ENCODE measurements at regions not wholly inside any gene's neighbourhood (a gene's known extent, or its start where the extent isn't known, plus 50 kb on each side); places are given as distances from the start of the nearest gene placed in this dataset.

- no peaks in the 10 kb centered on the region for H3K36me3 ChIP-seq (ENCODE audit: insufficient read depth, low read length)
- no peaks in the 10 kb centered on the region for H3K9me2 ChIP-seq (replicated peaks; ENCODE audit: insufficient read depth, low read length)
- peaks cover 7% of the 10 kb centered on the region for H4K20me1 ChIP-seq (ENCODE audit: insufficient read depth, low read depth, low read length)
- H3K79me2 ChIP-seq (ENCODE audit: low read length): no peaks in the 10 kb centered on the region
- no peaks in the 10 kb centered on the region for H3K27me3 ChIP-seq (ENCODE audit: low read length)
- H3K9ac ChIP-seq (ENCODE audit: low read length): no peak overlapping the region
- no peak overlapping the region for H3K27ac ChIP-seq (ENCODE audit: low read length)
- DNase-seq: no peak
- H2AFZ ChIP-seq (ENCODE audit: low read length): no peak overlapping the region
- H3K4me2 ChIP-seq (ENCODE audit: low read depth, low read length, poor library complexity, severe bottlenecking): no peak overlapping the region
- no peaks in the 10 kb centered on the region for H3K4me1 ChIP-seq (ENCODE audit: low read length)
- no peaks in the 10 kb centered on the region for H3K9me3 ChIP-seq (ENCODE audit: low read length)
- H3K4me3 ChIP-seq (ENCODE audit: low read length): no peak overlapping the region
Measured at GRCh38 chr10:111206521-111206920, 129.7 kb downstream of the ADRA2A start.

GRCh38 chr10:111207500-111207899, 130.7 kb downstream of the ADRA2A start:
- H3K9me3 ChIP-seq (ENCODE audit: low read length): no peaks in the 10 kb centered on the region
- H3K27ac ChIP-seq (ENCODE audit: low read length): no peak overlapping the region
- H3K9ac ChIP-seq (ENCODE audit: low read length): no peak overlapping the region
- H2AFZ ChIP-seq (ENCODE audit: low read length): no peak overlapping the region
- H3K4me1 ChIP-seq (ENCODE audit: low read length): no peaks in the 10 kb centered on the region
- H3K79me2 ChIP-seq (ENCODE audit: low read length): no peaks in the 10 kb centered on the region
- no peaks in the 10 kb centered on the region for H3K9me2 ChIP-seq (replicated peaks; ENCODE audit: insufficient read depth, low read length)
- no peaks in the 10 kb centered on the region for H3K27me3 ChIP-seq (ENCODE audit: low read length)
- H4K20me1 ChIP-seq (ENCODE audit: insufficient read depth, low read depth, low read length): peaks cover 7% of the 10 kb centered on the region
- H3K4me3 ChIP-seq (ENCODE audit: low read length): no peak overlapping the region
- DNase-seq: peak; percentile 76
- H3K4me2 ChIP-seq (ENCODE audit: low read depth, low read length, poor library complexity, severe bottlenecking): no peak overlapping the region
- no peaks in the 10 kb centered on the region for H3K36me3 ChIP-seq (ENCODE audit: insufficient read depth, low read length)

- no peaks in the 10 kb centered on the region for H3K9me2 ChIP-seq (replicated peaks; ENCODE audit: insufficient read depth, low read length)
- no peak overlapping the region for H2AFZ ChIP-seq (ENCODE audit: low read length)
- no peak overlapping the region for H3K4me2 ChIP-seq (ENCODE audit: low read depth, low read length, poor library complexity, severe bottlenecking)
- no peak overlapping the region for H3K9ac ChIP-seq (ENCODE audit: low read length)
- DNase-seq: no peak
- H3K9me3 ChIP-seq (ENCODE audit: low read length): no peaks in the 10 kb centered on the region
- peaks cover 7% of the 10 kb centered on the region for H4K20me1 ChIP-seq (ENCODE audit: insufficient read depth, low read depth, low read length)
- H3K79me2 ChIP-seq (ENCODE audit: low read length): no peaks in the 10 kb centered on the region
- H3K4me3 ChIP-seq (ENCODE audit: low read length): no peak overlapping the region
- H3K4me1 ChIP-seq (ENCODE audit: low read length): no peaks in the 10 kb centered on the region
- no peak overlapping the region for H3K27ac ChIP-seq (ENCODE audit: low read length)
- no peaks in the 10 kb centered on the region for H3K36me3 ChIP-seq (ENCODE audit: insufficient read depth, low read length)
- H3K27me3 ChIP-seq (ENCODE audit: low read length): no peaks in the 10 kb centered on the region
Measured at GRCh38 chr10:111208951-111209350, 132.1 kb downstream of the ADRA2A start.

GRCh38 chr10:111209692-111210091, 132.9 kb downstream of the ADRA2A start:
- Histone ChIP-seq H3K4me3 (ENCODE audit: low read length) (no peak overlapping the region), H3K9me2 (replicated peaks; ENCODE audit: insufficient read depth, low read length) (no peaks in the 10 kb centered on the region), H4K20me1 (ENCODE audit: insufficient read depth, low read depth, low read length) (peaks cover 7% of the 10 kb centered on the region), H3K36me3 (ENCODE audit: insufficient read depth, low read length) (no peaks in the 10 kb centered on the region), H3K27ac (ENCODE audit: low read length) (no peak overlapping the region), H3K9ac (ENCODE audit: low read length) (no peak overlapping the region), H3K9me3 (ENCODE audit: low read length) (no peaks in the 10 kb centered on the region), H3K4me2 (ENCODE audit: low read depth, low read length, poor library complexity, severe bottlenecking) (no peak overlapping the region), H3K79me2 (ENCODE audit: low read length) (no peaks in the 10 kb centered on the region), H3K4me1 (ENCODE audit: low read length) (no peaks in the 10 kb centered on the region), H3K27me3 (ENCODE audit: low read length) (no peaks in the 10 kb centered on the region), H2AFZ (ENCODE audit: low read length) (no peak overlapping the region)
- no peak for DNase-seq

GRCh38 chr10:111211241-111211640, 134.4 kb downstream of the ADRA2A start:
- H3K9me3 ChIP-seq (ENCODE audit: low read length): no peaks in the 10 kb centered on the region
- no peak overlapping the region for H2AFZ ChIP-seq (ENCODE audit: low read length)
- DNase-seq: no peak
- H4K20me1 ChIP-seq (ENCODE audit: insufficient read depth, low read depth, low read length): peaks cover 7% of the 10 kb centered on the region
- H3K9me2 ChIP-seq (replicated peaks; ENCODE audit: insufficient read depth, low read length): no peaks in the 10 kb centered on the region
- H3K9ac ChIP-seq (ENCODE audit: low read length): no peak overlapping the region
- no peaks in the 10 kb centered on the region for H3K4me1 ChIP-seq (ENCODE audit: low read length)
- H3K4me3 ChIP-seq (ENCODE audit: low read length): no peak overlapping the region
- H3K27me3 ChIP-seq (ENCODE audit: low read length): no peaks in the 10 kb centered on the region
- H3K4me2 ChIP-seq (ENCODE audit: low read depth, low read length, poor library complexity, severe bottlenecking): no peak overlapping the region
- H3K36me3 ChIP-seq (ENCODE audit: insufficient read depth, low read length): no peaks in the 10 kb centered on the region
- H3K27ac ChIP-seq (ENCODE audit: low read length): no peak overlapping the region
- no peaks in the 10 kb centered on the region for H3K79me2 ChIP-seq (ENCODE audit: low read length)

GRCh38 chr10:111211706-111212105, 134.9 kb downstream of the ADRA2A start:
- Histone ChIP-seq H3K4me2 (ENCODE audit: low read depth, low read length, poor library complexity, severe bottlenecking) (no peak overlapping the region), H4K20me1 (ENCODE audit: insufficient read depth, low read depth, low read length) (peaks cover 7% of the 10 kb centered on the region), H3K4me1 (ENCODE audit: low read length) (no peaks in the 10 kb centered on the region), H3K9me3 (ENCODE audit: low read length) (no peaks in the 10 kb centered on the region), H3K79me2 (ENCODE audit: low read length) (no peaks in the 10 kb centered on the region), H3K36me3 (ENCODE audit: insufficient read depth, low read length) (no peaks in the 10 kb centered on the region), H3K9me2 (replicated peaks; ENCODE audit: insufficient read depth, low read length) (no peaks in the 10 kb centered on the region), H3K4me3 (ENCODE audit: low read length) (no peak overlapping the region), H3K27me3 (ENCODE audit: low read length) (no peaks in the 10 kb centered on the region), H2AFZ (ENCODE audit: low read length) (no peak overlapping the region), H3K9ac (ENCODE audit: low read length) (no peak overlapping the region), H3K27ac (ENCODE audit: low read length) (no peak overlapping the region)
- no peak for DNase-seq

- DNase-seq: no peak
- Histone ChIP-seq H3K4me2 (ENCODE audit: low read depth, low read length, poor library complexity, severe bottlenecking) (no peak overlapping the region), H3K27me3 (ENCODE audit: low read length) (no peaks in the 10 kb centered on the region), H3K27ac (ENCODE audit: low read length) (no peak overlapping the region), H3K79me2 (ENCODE audit: low read length) (no peaks in the 10 kb centered on the region), H3K4me1 (ENCODE audit: low read length) (no peaks in the 10 kb centered on the region), H3K9me3 (ENCODE audit: low read length) (no peaks in the 10 kb centered on the region), H3K36me3 (ENCODE audit: insufficient read depth, low read length) (no peaks in the 10 kb centered on the region), H4K20me1 (ENCODE audit: insufficient read depth, low read depth, low read length) (no peaks in the 10 kb centered on the region), H3K4me3 (ENCODE audit: low read length) (no peak overlapping the region), H2AFZ (ENCODE audit: low read length) (no peak overlapping the region), H3K9me2 (replicated peaks; ENCODE audit: insufficient read depth, low read length) (no peaks in the 10 kb centered on the region), H3K9ac (ENCODE audit: low read length) (no peak overlapping the region)
Measured at GRCh38 chr10:111221682-111222480, 145.1 kb downstream of the ADRA2A start.

GRCh38 chr10:111222961-111223360, 146.1 kb downstream of the ADRA2A start:
- peak; percentile 5 for DNase-seq
- Histone ChIP-seq H3K4me2 (ENCODE audit: low read depth, low read length, poor library complexity, severe bottlenecking) (no peak overlapping the region), H3K27me3 (ENCODE audit: low read length) (no peaks in the 10 kb centered on the region), H3K4me1 (ENCODE audit: low read length) (no peaks in the 10 kb centered on the region), H3K36me3 (ENCODE audit: insufficient read depth, low read length) (no peaks in the 10 kb centered on the region), H3K27ac (ENCODE audit: low read length) (no peak overlapping the region), H2AFZ (ENCODE audit: low read length) (no peak overlapping the region), H3K79me2 (ENCODE audit: low read length) (no peaks in the 10 kb centered on the region), H3K9me2 (replicated peaks; ENCODE audit: insufficient read depth, low read length) (no peaks in the 10 kb centered on the region), H4K20me1 (ENCODE audit: insufficient read depth, low read depth, low read length) (no peaks in the 10 kb centered on the region), H3K9ac (ENCODE audit: low read length) (no peak overlapping the region), H3K4me3 (ENCODE audit: low read length) (no peak overlapping the region), H3K9me3 (ENCODE audit: low read length) (no peaks in the 10 kb centered on the region)

Data from Karpas-422 (cell line).